Progenitor cell of endocrine pancreas (in vitro differentiated cells): ENCODE measurements at regions not wholly inside any gene's neighbourhood (a gene's known extent, or its start where the extent isn't known, plus 50 kb on each side); places are given as distances from the start of the nearest gene placed in this dataset.

Source experiments
- DNase-seq: peaks from one replicate; pipeline ENCODE4 v3.0.0; 2021; ENCODE audit warnings: low spot score; ENCODE audit not compliant: unreplicated experiment
- H3K27ac Mint-ChIP-seq: 2 replicates; pipeline ENCODE4 v1.8.0; 2021; ENCODE audit warnings: mild to moderate bottlenecking, moderate library complexity, mixed read lengths
- H3K27me3 Mint-ChIP-seq: 2 replicates; pipeline ENCODE4 v1.8.0; 2021; ENCODE audit warnings: mixed read lengths
- H3K36me3 Mint-ChIP-seq: 2 replicates; pipeline ENCODE4 v1.8.0; 2022; ENCODE audit warnings: mixed read lengths; ENCODE audit not compliant: insufficient read depth
- H3K4me1 Mint-ChIP-seq: 2 replicates; pipeline ENCODE4 v1.8.0; 2021; ENCODE audit warnings: low read depth, mixed read lengths
- H3K4me3 Mint-ChIP-seq: 2 replicates; pipeline ENCODE4 v1.8.0; 2021; ENCODE audit warnings: low read depth, mild to moderate bottlenecking, moderate library complexity, mixed read lengths
- H3K9me3 Mint-ChIP-seq: 2 replicates; pipeline ENCODE4 v1.8.0; 2021; ENCODE audit warnings: low read depth, mixed read lengths
- CTCF ChIP-seq: fragments of 200-600 bp; sonication (generic); IDR thresholded peaks from one replicate; pipeline ENCODE4 v1.5.0; 2021; ENCODE audit warnings: antibody characterized with exemption, mild to moderate bottlenecking; ENCODE audit not compliant: unreplicated experiment

- peaks cover 5% of the 10 kb centered on the region for H3K9me3 Mint-ChIP-seq
- H3K4me3 Mint-ChIP-seq = no peak overlapping the region
- TF ChIP-seq CTCF = no peak
- H3K27ac Mint-ChIP-seq = no peak overlapping the region
- H3K4me1 Mint-ChIP-seq = peaks cover 9% of the 10 kb centered on the region
- no peak for DNase-seq
- H3K36me3 Mint-ChIP-seq = no peaks in the 10 kb centered on the region
- H3K27me3 Mint-ChIP-seq = no peaks in the 10 kb centered on the region
Measured at GRCh38 chr2:204344119-204344518, 201.2 kb upstream of the PARD3B start.

GRCh38 chr2:204346906-204347305 is 198.4 kb upstream of the PARD3B start:
- no peaks in the 10 kb centered on the region for H3K36me3 Mint-ChIP-seq

GRCh38 chr2:204353823-204354222 is 191.5 kb upstream of the PARD3B start:
- H3K4me3 Mint-ChIP-seq = no peak overlapping the region
- no peaks in the 10 kb centered on the region for H3K27me3 Mint-ChIP-seq
- no peak overlapping the region for H3K27ac Mint-ChIP-seq
- DNase-seq = no peak
- H3K4me1 Mint-ChIP-seq = peaks cover 16% of the 10 kb centered on the region
- TF ChIP-seq CTCF = no peak
- no peaks in the 10 kb centered on the region for H3K36me3 Mint-ChIP-seq
- H3K9me3 Mint-ChIP-seq = no peaks in the 10 kb centered on the region

More at GRCh38 chr2:204346906-204347305, 198.4 kb upstream of the PARD3B start:
- Mint-ChIP-seq H3K9me3 (no peaks in the 10 kb centered on the region), H3K4me3 (no peak overlapping the region), H3K27me3 (no peaks in the 10 kb centered on the region), H3K27ac (no peak overlapping the region), H3K4me1 (peaks cover 3% of the 10 kb centered on the region)
- no peak for DNase-seq
- TF ChIP-seq CTCF = no peak

- no peaks in the 10 kb centered on the region for H3K36me3 Mint-ChIP-seq
- no peak overlapping the region for H3K4me3 Mint-ChIP-seq
- TF ChIP-seq CTCF = no peak
- H3K4me1 Mint-ChIP-seq = peaks cover 22% of the 10 kb centered on the region
- DNase-seq = no peak
- no peaks in the 10 kb centered on the region for H3K27me3 Mint-ChIP-seq
- H3K27ac Mint-ChIP-seq = no peak overlapping the region
- no peaks in the 10 kb centered on the region for H3K9me3 Mint-ChIP-seq
Measured at GRCh38 chr2:204354442-204354856, 190.8 kb upstream of the PARD3B start.

GRCh38 chr2:204355688-204356087 is 189.6 kb upstream of the PARD3B start:
- no peak for TF ChIP-seq CTCF
- no peak for DNase-seq
- H3K9me3 Mint-ChIP-seq = no peaks in the 10 kb centered on the region
- H3K27ac Mint-ChIP-seq = no peak overlapping the region
- no peaks in the 10 kb centered on the region for H3K27me3 Mint-ChIP-seq
- H3K4me3 Mint-ChIP-seq = no peak overlapping the region
- H3K4me1 Mint-ChIP-seq = peaks cover 24% of the 10 kb centered on the region
- no peaks in the 10 kb centered on the region for H3K36me3 Mint-ChIP-seq
